Neural cell (in vitro differentiated cells): ENCODE measurements at regions not wholly inside any gene's neighbourhood (a gene's known extent, or its start where the extent isn't known, plus 50 kb on each side); places are given as distances from the start of the nearest gene placed in this dataset.

Experiments used
- CTCF ChIP-seq: fragments of 450-650 bp; IDR thresholded peaks from 2 replicates; pipeline ENCODE4 v1.5.1; 2014; ENCODE audit warnings: antibody characterized with exemption, mild to moderate bottlenecking, moderate library complexity; ENCODE audit not compliant: poor library complexity, severe bottlenecking
- EP300 ChIP-seq: fragments of 450-650 bp; conservative IDR thresholded peaks from 2 replicates; pipeline ENCODE4 v1.6.1; 2014; ENCODE audit warnings: antibody characterized with exemption, mild to moderate bottlenecking, moderate library complexity; ENCODE audit not compliant: poor library complexity, severe bottlenecking
- EZH2 ChIP-seq: fragments of 200-600, 300-800 bp; shearing (Covaris generic), sonication (generic); IDR thresholded peaks from 2 replicates; pipeline ENCODE4 v1.6.1; 2014; ENCODE audit warnings: antibody characterized with exemption, low read length, borderline replicate concordance, mild to moderate bottlenecking; ENCODE audit not compliant: insufficient read depth, poor library complexity, severe bottlenecking
- REST ChIP-seq: IDR thresholded peaks from 2 replicates; pipeline ENCODE4 v1.6.1; 2012; ENCODE audit warnings: borderline replicate concordance

DNA sequence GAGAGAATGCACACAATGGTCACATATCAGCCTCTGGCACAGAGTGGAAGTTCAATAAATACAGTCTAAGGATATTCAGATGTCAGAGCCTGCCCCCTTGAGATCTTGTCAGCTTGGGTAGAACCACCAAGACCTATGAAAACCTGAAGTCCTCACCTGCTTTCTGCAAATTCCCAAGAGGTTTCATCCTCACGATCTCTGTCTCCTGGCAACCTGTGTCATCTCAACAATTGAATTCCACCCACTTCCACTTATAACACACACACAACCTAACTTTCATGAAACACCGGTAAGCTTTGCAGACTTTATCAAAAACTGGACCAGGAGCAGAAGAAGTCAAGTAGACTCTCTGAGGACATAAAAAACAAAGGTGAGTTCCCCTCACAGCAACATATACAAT lies 151.6 kb upstream of the SLC30A5 start:
- TF ChIP-seq EZH2 (no peak), EP300 (no peak), CTCF (no peak), REST (no peak)
